GM18517 (cell line): ENCODE measurements at regions not wholly inside any gene's neighbourhood (a gene's known extent, or its start where the extent isn't known, plus 50 kb on each side); places are given as distances from the start of the nearest gene placed in this dataset.
"Not testable (repeated sequence)": the region's sequence is repeated elsewhere in the genome, so short reads cannot be mapped to it uniquely, and the experiment has no call there.

Experiments used
- ATAC-seq: cut with Tn5 transposase; IDR thresholded peaks from one replicate; pipeline ENCODE4 v1.9.1; 2021; ENCODE audit warnings: mild to moderate bottlenecking, moderate library complexity; ENCODE audit not compliant: unreplicated experiment

DNA sequence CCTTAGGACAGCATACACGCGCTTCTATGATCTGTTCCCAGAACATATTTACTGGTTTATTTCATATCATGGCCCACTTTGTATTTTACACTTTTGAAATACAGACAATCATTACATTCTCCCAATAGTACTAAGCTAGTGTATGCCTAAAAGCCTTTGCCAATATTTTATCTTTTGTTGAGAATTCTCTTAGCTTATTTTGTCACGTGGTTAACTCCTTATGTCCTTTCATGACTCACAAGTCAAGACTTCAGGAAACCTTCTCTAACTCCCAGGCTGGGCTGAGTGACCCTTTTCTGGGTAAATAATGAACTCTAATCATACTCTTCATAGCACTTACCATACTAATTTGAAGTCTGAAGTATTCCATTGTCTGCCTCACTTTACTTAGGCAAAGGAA is 444.8 kb downstream of the ZNF33B start:
- ATAC-seq, result not testable (repeated sequence)

DNA sequence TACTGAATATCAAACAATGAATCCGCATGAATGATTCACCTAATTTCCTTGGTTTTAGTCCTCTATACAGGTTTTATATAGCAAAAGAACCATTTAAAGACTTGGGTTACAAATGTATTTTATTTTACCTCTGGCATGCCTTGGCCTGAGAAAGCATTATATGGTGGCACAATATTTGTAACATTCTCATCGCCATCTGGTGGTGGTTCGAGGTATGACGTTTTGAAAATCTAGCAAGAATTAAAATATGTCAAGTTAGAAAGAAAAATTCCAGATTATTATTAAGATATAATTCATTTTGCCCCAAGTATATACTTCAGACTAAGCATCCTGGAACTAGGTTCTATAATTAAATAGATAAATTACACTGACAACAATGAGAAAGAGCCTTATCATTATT is 445.9 kb downstream of the ZNF33B start:
- ATAC-seq, result not testable (repeated sequence)

GRCh38 chr10:42187501-42188195 is 450.7 kb downstream of the ZNF33B start:
- ATAC-seq, result not testable (repeated sequence)

GRCh38 chr10:42177793-42178689 is 460.3 kb downstream of the ZNF33B start:
- ATAC-seq, result not testable (repeated sequence)

DNA sequence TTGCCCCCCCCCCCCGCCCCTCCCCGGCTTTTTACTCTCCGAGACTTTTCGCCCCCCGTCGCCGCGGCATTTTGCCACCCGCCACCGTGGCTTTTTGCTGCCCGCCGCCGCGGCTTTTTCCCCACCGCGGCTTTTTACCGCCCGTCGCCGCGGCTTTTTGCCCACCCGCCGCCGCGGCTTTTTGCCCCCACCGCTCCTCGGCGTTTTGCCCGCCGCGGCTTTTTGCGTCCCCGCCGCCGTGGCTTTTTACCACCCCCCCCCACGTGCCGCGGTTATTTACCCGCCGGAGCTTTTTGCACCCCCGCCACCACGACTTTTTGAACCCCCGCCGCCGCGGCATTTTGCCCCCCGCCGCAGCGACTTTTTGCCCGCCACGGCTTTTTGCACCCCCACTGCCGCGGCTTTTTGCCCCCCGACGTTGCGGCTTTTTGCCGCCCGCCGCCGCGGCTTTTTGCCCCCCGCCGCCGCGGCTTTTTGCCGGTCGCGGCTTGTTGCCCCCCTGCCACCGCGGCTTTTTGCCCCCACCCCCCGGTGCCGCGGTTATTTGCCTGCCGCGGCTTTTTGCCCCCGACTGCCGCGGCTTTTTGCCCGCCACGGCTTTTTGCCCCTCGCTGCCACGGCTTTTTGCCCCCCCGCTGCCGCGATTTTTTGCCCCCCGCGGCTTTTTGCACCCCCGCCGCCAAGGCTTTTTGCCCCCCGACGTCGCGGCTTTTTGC is 461.1 kb downstream of the ZNF33B start:
- ATAC-seq, result no peak

DNA sequence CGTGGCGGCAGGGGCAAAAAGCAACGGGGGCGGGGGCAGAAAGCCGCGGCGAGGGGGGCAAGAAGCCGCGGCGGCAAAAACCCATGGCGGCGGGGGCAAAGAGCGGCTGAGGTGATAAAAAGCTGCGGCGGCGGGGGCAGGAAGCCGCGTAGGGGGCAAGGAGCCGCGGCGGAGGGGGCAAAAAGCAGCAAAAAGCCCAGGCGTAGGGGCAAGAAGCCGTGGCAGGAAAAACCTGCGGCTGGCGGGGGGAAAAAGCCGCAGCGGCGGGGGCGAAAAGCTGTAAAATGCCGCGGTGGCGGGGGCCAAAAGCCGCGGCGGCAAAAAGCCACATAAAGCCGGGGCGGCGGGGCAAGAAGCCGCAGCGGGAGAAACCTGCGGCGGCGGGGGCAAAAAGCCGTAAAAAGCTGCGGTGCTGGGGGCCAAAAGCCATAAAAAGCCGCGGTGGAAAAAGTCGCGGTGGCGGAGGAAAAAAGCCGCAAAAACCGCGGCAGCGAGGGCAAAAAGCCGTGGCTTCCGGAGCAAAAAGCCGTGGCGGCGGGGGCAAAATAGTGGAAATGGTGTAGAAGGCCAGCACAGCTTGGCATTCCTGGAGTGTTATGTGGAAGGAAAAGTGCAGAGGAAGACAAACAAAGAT is 487.8 kb downstream of the ZNF33B start:
- no peak for ATAC-seq

DNA sequence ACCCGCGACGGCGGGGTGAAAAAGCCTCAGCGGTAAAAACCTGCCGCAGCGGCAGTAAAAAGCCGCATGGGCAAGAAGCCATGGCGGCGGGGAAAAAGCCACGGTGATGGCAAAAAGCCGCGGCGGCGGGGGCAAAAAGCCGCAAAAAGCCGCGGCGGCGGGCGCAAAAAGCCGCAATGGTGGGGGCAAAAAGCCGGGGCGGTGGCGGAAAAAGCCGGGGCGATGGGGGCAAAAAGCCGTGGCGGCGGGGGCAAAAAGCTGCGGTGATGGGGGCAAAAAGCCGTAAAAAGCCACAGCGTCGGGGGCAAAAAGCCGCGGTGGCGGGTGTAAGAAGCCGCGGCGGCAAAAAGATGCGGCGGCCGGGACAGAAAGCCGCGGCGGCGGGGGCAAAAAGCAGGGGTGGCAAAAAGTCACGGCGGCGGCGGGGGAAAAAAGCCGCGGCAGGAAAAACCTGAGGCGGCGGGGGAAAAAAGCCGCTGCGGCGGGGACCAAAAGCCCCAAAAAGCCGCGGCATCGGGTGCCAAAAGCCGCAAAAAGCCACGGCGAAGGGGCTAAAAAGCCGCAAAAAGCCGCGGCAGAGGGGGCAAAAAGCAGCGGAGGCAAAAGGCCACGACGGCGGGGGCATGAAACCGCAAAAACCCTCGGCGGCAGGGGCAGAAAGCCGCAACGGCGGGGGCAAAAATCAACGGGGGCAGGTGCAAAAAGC is 488.5 kb downstream of the ZNF33B start:
- ATAC-seq, result no peak

DNA sequence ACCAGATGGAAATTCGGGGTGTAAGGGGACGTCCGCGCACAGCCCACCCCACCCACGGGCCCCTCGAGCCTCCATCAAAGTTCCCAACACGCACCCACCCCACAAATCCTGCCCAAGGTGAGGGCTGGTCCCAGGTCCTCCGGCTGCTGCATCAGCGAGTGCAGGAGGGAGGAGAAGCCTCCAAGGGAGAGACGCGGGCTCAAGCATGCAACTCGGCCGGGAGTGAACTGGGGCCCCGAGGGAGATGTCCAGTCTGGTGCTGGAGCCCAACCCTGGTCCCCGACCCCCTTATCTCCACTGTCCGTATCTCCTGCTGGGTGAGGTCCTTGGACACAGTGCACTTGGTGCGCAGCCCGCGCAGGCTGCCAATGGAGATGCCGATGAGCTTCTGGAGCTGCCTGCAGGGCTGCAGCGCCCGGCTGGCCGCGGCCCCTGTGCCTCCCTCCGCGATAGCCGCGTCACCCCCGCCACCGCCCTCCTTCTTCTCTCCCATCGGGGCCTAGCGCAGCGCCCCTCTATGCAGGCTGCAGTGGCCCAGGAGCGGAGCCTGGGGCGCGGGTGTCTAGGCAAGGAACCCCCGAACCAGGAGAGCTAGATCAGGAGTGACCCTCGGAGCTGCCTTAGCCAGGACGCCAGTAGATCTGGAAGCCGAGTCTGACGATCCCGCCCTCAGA is 489.2 kb downstream of the ZNF33B start:
- ATAC-seq, result no peak

DNA sequence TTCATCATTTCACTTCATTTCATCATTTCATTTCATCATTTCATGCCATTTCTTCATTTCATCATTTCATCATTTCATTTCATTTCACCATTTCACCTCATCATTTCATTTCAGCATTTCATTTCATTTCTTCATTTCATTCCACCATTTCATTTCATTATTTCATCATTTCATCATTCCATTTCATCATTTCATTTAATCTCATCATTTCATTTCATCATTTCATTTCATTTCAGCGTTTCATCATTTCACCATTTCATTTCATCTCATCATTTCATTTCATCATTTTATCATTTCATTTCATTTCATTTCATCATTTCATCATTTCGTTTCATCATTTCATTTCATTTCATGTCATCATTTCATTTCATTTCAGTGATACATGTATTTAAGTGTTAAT is 492.2 kb downstream of the ZNF33B start:
- not testable (repeated sequence) for ATAC-seq

GRCh38 chr10:42138023-42138422 is 500.3 kb downstream of the ZNF33B start:
- ATAC-seq, result not testable (repeated sequence)

- no peak for ATAC-seq
These were observed 525.3 kb downstream of the ZNF33B start for GRCh38 chr10:42113158-42113450.

DNA sequence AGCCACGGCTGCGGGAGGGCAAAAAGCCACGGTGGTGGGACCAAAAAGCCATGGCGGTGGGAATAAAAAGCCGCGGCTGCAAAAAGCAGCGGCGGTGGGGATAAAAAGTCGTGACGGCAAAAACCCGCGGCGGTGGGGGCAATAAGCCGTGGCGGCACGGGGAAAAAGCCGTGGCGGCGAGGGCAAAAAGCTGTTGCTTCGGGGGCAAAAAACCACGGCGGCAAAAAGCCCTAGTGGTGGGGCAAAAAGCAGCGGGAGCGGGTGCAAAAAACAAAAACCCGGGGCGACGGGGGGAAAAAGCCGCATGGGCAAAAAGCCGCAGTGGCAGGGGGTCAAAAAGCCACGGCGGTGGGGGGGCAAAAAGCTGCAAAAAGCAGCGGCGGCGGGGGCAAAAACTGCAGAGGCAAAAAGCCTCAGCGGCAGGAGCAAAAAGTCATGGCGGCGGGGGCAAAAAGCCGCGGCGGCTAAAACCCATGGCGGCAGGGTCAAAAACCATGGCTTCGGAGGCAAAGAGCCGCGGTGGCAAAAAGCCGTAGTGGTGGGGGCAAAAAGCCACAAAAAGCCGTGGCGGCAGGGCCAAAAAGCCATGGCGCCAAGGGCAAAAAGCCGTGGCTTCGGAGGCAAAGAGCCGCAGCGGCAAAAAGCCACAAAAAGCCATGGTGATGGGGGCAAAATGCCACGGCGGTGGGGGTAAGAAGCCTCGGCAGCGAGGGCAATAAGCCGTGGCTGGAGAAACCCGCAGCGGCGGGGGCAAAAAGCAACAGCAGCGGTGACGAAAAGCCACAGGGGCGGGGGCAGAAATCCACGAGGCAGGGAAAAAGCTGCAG is 525.8 kb downstream of the ZNF33B start:
- ATAC-seq, result no peak

GRCh38 chr10:42111661-42112330 is 526.6 kb downstream of the ZNF33B start:
- ATAC-seq, result no peak

- ATAC-seq, result no peak
These were observed 527.3 kb downstream of the ZNF33B start for GRCh38 chr10:42111076-42111475.
